HepG2 (cell line): ENCODE measurements at regions not wholly inside any gene's neighbourhood (a gene's known extent, or its start where the extent isn't known, plus 50 kb on each side); places are given as distances from the start of the nearest gene placed in this dataset.

Experiments
- CAMTA2 ChIP-seq: sonication (generic); formaldehyde crosslinking; IDR thresholded peaks from 2 replicates; pipeline ENCODE4 v1.4.0; 2020; ENCODE audit warnings: mild to moderate bottlenecking, missing genetic modification reagents, borderline replicate concordance
- CTCF ChIP-seq: sonication (generic); formaldehyde crosslinking; IDR thresholded peaks from 2 replicates; pipeline ENCODE4 v1.5.0; 2020; ENCODE audit warnings: mild to moderate bottlenecking, missing genetic modification reagents, moderate library complexity
- KMT2B ChIP-seq: IDR thresholded peaks from 2 replicates; pipeline ENCODE4 v1.6.1; 2016; ENCODE audit warnings: missing genetic modification reagents, missing compliant biosample characterization
- NFIC ChIP-seq: IDR thresholded peaks from 2 replicates; pipeline ENCODE4 v1.6.1; 2012; ENCODE audit warnings: mild to moderate bottlenecking, low read length, inconsistent platforms
- PCBP2 ChIP-seq: fragments of 200-400 bp; formaldehyde crosslinking; optimal IDR thresholded peaks from 2 replicates; pipeline ENCODE3; 2018; ENCODE audit warnings: low read length, low read depth; ENCODE audit not compliant: poor library complexity, severe bottlenecking
- RERE ChIP-seq: IDR thresholded peaks from 2 replicates; pipeline ENCODE4 v1.6.1; 2016; ENCODE audit warnings: low read depth, missing genetic modification reagents, missing compliant biosample characterization
- TOE1 ChIP-seq: sonication (generic); formaldehyde crosslinking; IDR thresholded peaks from 2 replicates; pipeline ENCODE4 v1.4.0; 2020; ENCODE audit warnings: mild to moderate bottlenecking, missing genetic modification reagents
- ZNF142 ChIP-seq: sonication (generic); formaldehyde crosslinking; IDR thresholded peaks from 2 replicates; pipeline ENCODE4 v1.4.0; 2020; ENCODE audit warnings: missing genetic modification reagents
- ZNF34 ChIP-seq: sonication (generic); formaldehyde crosslinking; IDR thresholded peaks from 2 replicates; pipeline ENCODE4 v1.4.0; 2020; ENCODE audit warnings: mild to moderate bottlenecking, missing genetic modification reagents, borderline replicate concordance

GRCh38 chr7:68958571-68958970 is 639.7 kb upstream of the AUTS2 start:
- TF ChIP-seq CTCF (CRISPR knock-in tag) (no peak), TOE1 (CRISPR knock-in tag) (no peak), ZNF34 (CRISPR knock-in tag) (no peak), RERE (CRISPR knock-in tag) (no peak), CAMTA2 (CRISPR knock-in tag) (no peak), ZNF142 (no peak), PCBP2 (no peak), KMT2B (CRISPR knock-in tag) (no peak), NFIC (no peak)
